Transverse colon (tissue), 4 donors: ENCODE measurements at regions not wholly inside any gene's neighbourhood (a gene's known extent, or its start where the extent isn't known, plus 50 kb on each side); places are given as distances from the start of the nearest gene placed in this dataset.

Experiments
- EP300 ChIP-seq: sonication (generic); formaldehyde crosslinking; IDR thresholded peaks from one replicate; pipeline ENCODE4 v1.6.1; 2017; ENCODE audit warnings: antibody characterized with exemption, low read depth
- POLR2A ChIP-seq: fragments of 450-650 bp; IDR thresholded peaks from one replicate; pipeline ENCODE4 v1.6.1; 2016; ENCODE audit warnings: antibody characterized with exemption, mild to moderate bottlenecking, moderate library complexity
- POLR2AphosphoS5 ChIP-seq, 3 donors: sonication (generic); formaldehyde crosslinking; IDR thresholded peaks; one replicate each; pipeline ENCODE4 v1.6.1; 2016; ENCODE audit warnings: antibody characterized with exemption in 3 of 3
- TF ChIP-seq, protein P1 (sequence below), 5 experiments: fragments of 200-600 bp in 3 of 5; fragments of 450-650 bp in 2 of 5; sonication (generic) in 3 of 5; IDR thresholded peaks; 1 replicate in 2 of 5; 2 replicates in 3 of 5; pipeline ENCODE4 v1.5.1; 2016 to 2017; ENCODE audit warnings: antibody characterized with exemption in 5 of 5, inconsistent platforms in 3 of 5, mild to moderate bottlenecking in 2 of 5, moderate library complexity in 1 of 5

DNA sequence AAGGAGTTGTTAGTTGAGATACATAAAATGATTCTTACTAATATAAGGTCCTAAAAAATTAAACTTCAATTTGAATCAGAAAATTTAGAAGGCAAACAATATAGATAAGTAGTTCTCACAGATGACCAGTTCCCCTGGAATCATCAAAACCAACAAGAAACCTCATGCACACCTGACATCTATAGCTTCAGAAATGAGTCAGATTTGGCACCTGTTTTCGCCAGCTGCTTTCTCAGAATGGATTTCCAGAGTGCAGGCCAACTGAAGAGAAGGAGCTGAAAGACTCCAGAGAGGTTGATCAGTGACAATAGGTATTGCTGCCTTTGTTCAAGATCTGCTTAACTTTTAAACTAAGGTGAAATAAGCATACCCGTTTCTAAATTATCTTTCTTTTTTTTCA is 192.4 kb downstream of the RDH14 start:
- TF ChIP-seq, protein P1, sequence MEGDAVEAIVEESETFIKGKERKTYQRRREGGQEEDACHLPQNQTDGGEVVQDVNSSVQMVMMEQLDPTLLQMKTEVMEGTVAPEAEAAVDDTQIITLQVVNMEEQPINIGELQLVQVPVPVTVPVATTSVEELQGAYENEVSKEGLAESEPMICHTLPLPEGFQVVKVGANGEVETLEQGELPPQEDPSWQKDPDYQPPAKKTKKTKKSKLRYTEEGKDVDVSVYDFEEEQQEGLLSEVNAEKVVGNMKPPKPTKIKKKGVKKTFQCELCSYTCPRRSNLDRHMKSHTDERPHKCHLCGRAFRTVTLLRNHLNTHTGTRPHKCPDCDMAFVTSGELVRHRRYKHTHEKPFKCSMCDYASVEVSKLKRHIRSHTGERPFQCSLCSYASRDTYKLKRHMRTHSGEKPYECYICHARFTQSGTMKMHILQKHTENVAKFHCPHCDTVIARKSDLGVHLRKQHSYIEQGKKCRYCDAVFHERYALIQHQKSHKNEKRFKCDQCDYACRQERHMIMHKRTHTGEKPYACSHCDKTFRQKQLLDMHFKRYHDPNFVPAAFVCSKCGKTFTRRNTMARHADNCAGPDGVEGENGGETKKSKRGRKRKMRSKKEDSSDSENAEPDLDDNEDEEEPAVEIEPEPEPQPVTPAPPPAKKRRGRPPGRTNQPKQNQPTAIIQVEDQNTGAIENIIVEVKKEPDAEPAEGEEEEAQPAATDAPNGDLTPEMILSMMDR (IDR thresholded peaks at IDR 0.05), result no peak
- no peak for TF ChIP-seq POLR2A
- TF ChIP-seq POLR2AphosphoS5 (IDR thresholded peaks at IDR 0.05), result no peak
- no peak for TF ChIP-seq EP300
